NCI-H1436 (cell line): ENCODE measurements at regions not wholly inside any gene's neighbourhood (a gene's known extent, or its start where the extent isn't known, plus 50 kb on each side); places are given as distances from the start of the nearest gene placed in this dataset.
A peak's percentile ranks its signal among the peaks of the same experiment; 100 is the strongest.
"Not testable (repeated sequence)": the region's sequence is repeated elsewhere in the genome, so short reads cannot be mapped to it uniquely, and the experiment has no call there.

Source experiments
- DNase-seq: peaks from one replicate; lab custom pipeline; 2025; lab: John Stamatoyannopoulos, UW

DNA sequence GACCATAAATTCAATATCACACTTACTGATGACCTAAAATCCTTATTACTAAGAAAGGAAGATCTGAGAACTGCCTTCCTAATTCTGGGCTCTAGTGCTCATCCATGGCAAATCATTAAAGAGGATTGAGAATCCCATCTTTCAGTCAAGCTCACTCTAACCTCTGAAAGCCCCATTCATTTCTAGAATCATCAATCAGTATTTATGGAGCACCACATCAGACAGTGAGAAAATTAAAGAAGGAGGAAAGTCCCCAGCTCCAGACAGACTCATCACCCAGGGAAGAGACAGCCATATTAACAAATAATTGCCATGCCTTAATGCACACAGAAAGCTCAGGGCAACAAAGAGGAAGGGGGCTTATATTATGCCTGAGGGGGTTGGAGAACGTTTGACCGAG, 256.1 kb upstream of the SOX9 start:
- no peak for DNase-seq

- DNase-seq, result peak; percentile 81
These were observed 254.7 kb upstream of the SOX9 start for GRCh38 chr17:71866095-71866494.

DNA sequence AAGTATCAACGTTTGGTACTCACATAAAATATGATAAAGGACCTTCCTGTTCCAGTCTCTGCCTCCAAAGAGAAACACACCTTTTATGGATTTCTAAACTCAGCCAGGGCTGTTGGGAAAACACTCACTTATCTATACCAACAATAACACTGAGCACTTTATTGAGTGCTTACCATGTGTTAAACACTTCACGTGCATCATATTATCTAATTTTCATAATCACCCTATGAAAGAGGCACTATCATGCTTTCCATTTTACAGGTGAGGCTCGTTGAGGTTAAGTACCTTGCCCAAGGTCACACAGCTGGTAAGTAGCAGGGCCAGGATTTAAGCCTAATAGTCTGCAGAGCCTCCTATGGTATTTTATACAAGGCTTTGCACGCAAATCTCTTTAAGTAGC, 251.5 kb upstream of the SOX9 start:
- peak; percentile 62 for DNase-seq

DNA sequence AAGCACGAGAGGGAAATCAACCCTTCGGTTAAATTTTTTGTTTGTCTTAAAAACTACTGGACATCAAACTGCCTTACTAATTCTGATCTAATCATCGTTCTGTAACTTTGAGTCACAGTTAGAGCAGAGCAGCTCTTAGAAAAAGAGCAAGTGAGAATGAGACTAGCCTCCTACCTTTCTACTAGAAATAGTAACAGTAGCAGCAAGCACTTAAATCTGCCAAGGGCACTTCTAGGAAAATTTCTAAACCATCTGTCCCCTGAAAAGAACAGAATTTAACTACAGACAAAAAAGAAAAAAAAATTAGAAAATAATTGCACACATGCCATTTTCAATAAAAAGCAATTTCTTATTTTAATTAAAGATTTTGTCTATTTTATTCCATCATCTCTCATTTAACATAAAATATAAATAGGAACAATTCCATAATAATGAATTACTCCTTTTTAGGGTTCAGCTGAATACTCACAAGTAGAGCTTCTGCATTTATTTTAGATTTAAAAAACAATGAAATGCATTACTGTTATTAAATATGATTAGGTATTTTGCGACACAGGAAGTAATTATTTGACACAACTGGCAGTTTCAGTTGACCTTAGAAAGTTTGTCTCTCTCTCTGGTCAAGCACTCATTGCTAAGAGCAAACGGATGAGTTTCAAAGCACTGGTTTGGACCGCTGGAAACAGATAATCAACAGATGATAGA, 250.8 kb upstream of the SOX9 start:
- DNase-seq, result no peak

DNA sequence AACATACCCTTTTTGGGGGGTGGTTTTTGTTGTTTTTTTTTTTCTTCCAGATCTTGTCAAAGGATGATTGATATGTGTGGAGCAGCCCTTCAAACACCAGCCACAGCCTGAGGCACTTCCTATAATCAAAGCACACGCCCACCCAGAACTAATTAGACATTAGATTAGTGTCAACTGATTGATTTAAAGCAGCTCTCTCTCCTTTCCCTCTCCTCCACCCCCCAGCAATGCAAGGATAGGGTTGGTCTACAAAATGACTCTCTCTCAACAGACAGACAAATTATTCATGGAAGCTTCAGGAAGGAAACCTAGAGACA, 250.3 kb upstream of the SOX9 start:
- DNase-seq, result peak; percentile 85

DNA sequence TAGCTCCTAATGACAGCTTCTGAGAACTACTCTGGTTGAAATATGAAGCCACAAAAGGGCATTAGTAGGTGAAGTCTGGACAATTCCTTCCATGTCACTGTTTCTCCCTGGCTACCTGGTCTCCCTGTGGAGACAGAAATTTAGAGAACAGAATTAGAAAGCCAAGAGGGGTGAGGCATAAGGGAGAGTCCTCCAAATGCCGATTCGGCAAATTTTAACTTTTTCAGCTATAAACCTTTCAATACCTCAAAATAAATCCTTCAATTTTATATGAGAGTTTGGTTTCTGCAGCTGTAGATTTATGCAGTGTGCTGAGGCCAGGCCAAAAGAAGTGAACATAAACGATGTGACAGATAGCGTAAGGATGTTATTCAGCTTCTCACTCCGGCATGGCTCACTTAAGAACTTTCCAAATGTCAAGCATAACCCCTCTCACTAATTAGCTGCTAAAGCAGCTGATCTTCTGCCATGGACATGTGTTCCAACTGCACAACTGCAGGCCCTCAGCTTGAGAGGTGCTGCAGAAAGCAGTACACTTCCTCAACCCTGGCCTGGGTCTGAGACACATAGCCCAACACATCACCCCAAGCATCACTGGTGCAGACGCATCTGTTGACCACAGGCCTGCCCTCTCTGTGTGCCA, 247.9 kb upstream of the SOX9 start:
- no peak for DNase-seq

DNA sequence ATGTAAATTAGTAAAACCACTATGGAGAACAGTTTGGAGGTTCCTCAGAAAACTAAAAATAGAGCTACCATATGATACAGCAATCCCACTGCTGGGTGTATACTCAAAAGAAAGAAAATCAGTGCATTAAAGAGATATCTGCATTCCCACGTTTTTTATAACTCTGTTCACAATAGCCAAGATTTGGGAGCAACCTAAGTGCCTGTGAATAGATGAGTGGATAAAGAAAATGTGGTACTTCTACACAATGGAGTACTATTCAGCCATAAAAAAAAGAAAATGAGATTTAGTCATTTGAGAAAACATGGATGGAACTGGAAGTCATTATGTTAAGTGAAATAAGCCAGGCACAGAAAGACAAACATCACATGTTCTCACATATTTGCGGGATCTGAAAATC, 246.0 kb upstream of the SOX9 start:
- not testable (repeated sequence) for DNase-seq

- DNase-seq, result no peak
These were observed 242.5 kb upstream of the SOX9 start for GRCh38 chr17:71878271-71878670.

DNA sequence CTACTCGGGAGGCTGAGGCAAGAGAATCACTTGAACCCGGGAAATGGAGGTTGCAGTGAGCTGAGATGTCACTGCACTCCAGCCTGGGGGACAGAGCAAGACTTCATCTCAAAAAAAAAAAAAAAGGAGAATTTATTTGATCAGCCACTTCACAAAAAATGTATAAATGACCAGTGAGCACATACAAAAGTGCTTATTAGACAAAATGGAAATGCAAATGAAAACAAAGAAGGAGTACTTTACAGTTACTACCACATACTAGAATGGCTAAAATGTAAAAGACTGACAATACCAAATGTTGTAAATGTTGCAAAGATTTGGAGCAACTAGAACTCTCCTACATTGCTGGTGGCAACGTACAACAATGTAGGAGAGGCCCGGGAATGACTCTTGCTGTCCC, 241.8 kb upstream of the SOX9 start:
- DNase-seq, result no peak

GRCh38 chr17:71881041-71881440, 239.8 kb upstream of the SOX9 start:
- no peak for DNase-seq

GRCh38 chr17:71881581-71881980, 239.2 kb upstream of the SOX9 start:
- DNase-seq, result no peak

GRCh38 chr17:71883258-71883657, 237.6 kb upstream of the SOX9 start:
- no peak for DNase-seq

DNA sequence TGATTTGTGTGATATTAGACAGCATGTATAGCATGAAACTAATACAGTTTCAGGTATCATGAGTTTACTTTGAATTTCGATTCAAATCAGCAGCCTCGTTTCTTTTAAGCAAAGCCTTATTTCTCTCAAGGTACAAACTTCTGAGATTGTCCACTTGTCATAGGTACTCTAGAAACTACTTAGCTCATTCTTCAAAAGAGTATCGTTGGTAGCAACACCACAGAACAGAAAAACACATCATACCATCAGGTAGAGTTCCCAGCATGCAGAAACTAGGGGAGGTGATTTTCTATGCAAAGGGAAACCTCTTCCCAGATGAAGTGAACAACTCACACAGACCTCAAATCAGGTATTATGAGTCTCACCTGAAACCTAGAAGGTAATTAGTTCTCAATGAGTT, 237.0 kb upstream of the SOX9 start:
- DNase-seq, result no peak

DNA sequence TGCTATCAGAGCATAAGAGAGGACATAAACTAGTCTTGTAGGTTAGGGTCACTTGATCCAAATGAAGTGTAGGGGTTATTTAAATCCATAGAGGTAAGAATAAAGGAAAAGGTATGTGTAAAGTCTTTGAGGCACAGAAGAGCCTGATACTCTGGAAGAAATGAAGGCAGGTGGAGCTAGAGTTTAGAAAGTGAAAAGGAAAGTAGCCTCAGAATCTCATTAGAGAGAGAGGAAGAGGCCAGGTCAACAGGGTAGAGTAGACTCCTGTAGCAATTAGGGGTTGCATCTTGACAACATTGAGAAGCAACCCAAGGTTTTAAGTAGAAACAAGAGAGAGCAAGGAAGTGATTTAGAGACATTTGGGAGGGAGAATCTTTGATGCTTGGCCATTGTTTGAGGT, 235.2 kb upstream of the SOX9 start:
- no peak for DNase-seq

DNA sequence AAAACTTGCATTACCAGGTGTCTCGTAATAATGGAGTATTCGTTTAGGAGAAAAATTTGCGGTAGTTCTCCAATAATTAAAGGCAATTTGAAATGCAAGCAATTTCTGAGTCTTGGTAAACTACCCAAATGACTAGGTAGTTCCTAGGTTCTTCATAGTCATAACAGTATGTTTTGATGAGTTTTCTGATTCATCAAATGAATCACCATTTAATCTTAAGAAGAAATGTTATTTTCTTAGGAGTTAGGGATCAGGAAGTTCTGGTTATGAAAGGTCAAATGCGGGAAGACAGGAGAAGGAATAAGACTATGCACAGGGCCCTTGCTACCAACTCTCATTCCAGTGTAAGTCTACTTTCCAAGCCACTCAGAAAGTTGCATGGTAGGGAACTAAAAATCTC, 221.5 kb upstream of the SOX9 start:
- DNase-seq, result no peak

DNA sequence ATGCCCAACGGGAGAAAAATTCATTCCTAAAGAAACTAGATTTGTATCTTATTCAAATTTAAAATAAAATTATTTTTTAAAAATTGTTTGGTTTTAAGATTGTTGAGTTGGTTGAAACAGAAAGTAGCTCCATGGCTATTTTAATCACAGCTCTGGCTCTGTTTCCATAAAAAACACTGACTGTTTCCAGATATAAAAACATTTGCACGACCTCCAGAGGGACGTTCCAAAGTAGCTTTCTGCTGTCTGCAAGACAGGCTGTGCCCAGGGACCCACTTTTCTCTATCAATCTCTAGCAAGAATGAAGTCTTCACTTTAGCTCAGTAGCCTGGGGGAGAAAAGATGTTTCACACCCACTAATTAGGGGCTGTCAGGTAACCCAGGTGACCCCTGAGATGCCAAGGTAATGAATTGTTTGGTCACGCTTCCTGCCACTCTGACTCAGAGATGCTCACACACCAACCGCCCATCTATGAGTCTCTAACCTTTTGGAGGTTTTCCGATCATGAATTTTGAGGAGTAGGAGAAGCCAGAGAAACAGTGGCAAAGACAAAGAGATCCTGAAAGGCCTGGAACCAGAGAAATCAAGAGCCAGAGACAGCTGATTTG, 220.1 kb upstream of the SOX9 start:
- no peak for DNase-seq

DNA sequence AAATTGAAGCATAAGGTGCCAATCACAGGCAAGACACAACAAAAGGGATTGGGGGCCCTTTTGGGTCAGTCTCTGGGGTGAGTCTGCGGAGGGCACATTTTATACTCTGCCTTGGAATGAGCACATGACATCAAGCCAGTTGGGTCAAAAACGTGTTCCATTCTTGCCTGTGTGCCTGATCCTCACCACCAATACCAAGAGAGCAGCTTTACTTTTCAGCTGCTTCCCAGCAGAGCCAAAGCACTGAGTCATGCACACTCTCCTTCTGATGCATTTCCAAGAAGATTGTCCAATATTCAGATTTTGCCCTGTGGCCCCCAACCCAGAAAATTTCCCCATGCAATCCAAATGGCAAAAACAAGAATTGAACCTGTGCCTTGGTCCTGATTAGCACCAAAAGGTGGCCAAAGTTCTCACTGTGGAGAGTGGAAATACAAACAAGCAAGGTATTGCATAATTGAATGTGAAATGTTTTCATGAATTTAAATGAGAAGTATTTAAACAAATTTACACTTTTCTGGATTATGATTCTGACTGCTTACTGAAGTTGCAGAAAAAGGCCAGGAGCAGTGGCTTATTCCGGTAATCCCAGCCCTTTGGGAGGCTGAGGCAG, 217.8 kb upstream of the SOX9 start:
- DNase-seq, result no peak

- DNase-seq, result no peak
These were observed 215.3 kb upstream of the SOX9 start for GRCh38 chr17:71905376-71906031.

DNA sequence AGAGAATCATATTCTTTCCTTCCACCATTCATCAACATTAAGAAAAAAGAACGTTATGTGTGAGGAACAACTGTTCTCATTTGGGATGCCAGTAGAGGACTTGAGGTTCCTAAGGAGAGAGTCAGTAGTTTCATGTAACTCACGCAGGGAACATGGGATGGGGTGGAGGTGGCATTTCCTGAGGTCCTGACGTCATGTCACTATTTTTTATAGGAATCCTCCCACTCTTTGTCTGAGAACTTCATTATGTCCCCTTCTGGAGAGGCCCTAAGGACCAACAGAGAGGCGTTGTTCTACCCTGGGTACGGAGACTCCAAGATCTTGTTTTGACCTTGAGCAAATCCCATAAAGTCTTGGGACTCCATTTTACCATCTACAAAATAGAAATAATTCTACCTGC, 211.7 kb upstream of the SOX9 start:
- DNase-seq, result no peak

DNA sequence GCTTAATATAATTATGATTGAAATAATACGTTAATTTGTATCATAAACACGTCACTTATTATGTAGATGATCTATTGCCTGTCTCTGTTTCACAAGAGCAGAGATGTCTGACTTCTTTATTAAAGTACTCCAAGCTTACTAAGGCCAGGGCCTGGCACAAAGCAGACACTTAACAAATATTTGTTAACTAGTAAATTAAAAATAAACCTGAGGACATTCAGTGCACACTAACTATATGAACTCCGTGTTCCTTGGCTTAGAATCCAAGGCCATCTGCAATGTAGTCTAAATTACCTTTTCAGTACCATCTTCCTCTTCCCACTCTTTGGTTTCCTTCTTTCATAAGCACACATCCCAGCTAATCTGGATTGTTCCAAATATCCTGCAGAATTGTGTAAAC, 210.8 kb upstream of the SOX9 start:
- DNase-seq, result no peak

DNA sequence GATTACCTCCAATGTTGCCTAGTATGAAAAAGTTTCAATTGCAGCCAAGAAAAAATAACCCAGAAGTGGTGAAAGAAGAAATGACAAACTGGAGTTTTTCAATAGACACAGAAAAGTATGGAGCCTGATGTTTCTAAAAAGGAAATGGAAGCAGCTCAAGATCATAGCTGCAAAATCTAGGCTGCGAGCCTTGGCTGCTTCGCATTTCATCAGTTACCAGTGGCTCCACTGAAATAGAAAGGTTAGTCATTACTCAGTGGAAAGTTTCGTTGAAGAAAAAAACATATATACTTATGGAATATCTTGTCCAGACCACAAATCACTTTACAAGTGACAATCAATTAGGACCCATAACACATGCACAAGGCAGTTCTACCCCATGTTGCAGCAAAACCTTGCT, 206.8 kb upstream of the SOX9 start:
- no peak for DNase-seq

GRCh38 chr17:71914812-71915211, 206.0 kb upstream of the SOX9 start:
- no peak for DNase-seq

DNA sequence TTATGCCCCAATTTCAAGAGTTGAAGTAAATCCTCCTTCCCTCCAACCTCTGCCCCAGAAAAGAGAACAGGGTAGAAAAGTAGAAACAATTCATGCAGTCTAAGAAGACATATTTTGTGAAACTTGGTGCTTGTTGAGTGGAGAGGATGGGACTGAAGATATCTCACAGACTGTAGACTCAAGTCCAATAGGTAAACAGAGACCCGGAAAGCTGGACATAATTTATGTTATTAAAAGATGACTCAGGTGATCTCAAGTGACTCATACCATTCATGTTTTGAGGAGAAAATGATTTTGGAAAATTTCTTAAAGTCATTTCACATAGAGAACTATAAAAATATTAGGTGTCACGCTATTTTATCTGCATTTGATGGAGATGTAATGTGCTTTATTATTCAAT, 203.1 kb upstream of the SOX9 start:
- DNase-seq, result no peak
